Colonic mucosa (tissue), 4 donors: ENCODE measurements at regions not wholly inside any gene's neighbourhood (a gene's known extent, or its start where the extent isn't known, plus 50 kb on each side); places are given as distances from the start of the nearest gene placed in this dataset.

Experiments
- DNase-seq: peaks from one replicate; pipeline ENCODE4 v3.0.0-alpha.2; 2020
- H3K27ac ChIP-seq: fragments of 200-600 bp; one replicate; pipeline ENCODE4 v1.8.0; 2021
- H3K27me3 ChIP-seq: fragments of 200-600 bp; one replicate; pipeline ENCODE4 v1.8.0; 2021
- H3K36me3 ChIP-seq: fragments of 200-600 bp; one replicate; pipeline ENCODE4 v1.8.0; 2021
- H3K4me1 ChIP-seq: fragments of 200-600 bp; one replicate; pipeline ENCODE4 v1.8.0; 2021; ENCODE audit warnings: mild to moderate bottlenecking
- H3K4me3 ChIP-seq: fragments of 200-600 bp; one replicate; pipeline ENCODE4 v1.8.0; 2021
- H3K9ac ChIP-seq, 2 donors: one replicate each; pipeline ENCODE4 v1.7.0; 2013; ENCODE audit warnings: control low read depth in 2 of 2, low read depth in 2 of 2, low read length in 2 of 2
- H3K9me3 ChIP-seq: fragments of 200-600 bp; one replicate; pipeline ENCODE4 v1.8.0; 2021
- CTCF ChIP-seq: fragments of 200-600 bp; IDR thresholded peaks from one replicate; pipeline ENCODE4 v1.8.0; 2022; ENCODE audit warnings: antibody characterized with exemption, mild to moderate bottlenecking
- intact Hi-C: fragments of 100-400 bp; cut with DNase I; formaldehyde crosslinking; loops from one replicate; pipeline ENCODE4 v1.14.1; 2022
- donor health status: healthy.
- donor health status: DM: no; HTN: no; CAD: no.
- donor health status: DM: no; HTN: no; CAD: no.

GRCh38 chr9:109574061-109574882, 76.2 kb upstream of the PTPN3 start:
- Histone ChIP-seq H3K4me3 (no peak overlapping the region), H3K4me1 (no peaks in the 10 kb centered on the region), H3K9me3 (no peaks in the 10 kb centered on the region), H3K27me3 (no peaks in the 10 kb centered on the region), H3K36me3 (no peaks in the 10 kb centered on the region), H3K27ac (no peak overlapping the region), H3K9ac (no peak overlapping the region)
- peak; percentile 47 for DNase-seq
- intact Hi-C loops: loop anchor here (2.0 to 10.0 kb wide), 2 partner anchors 245 to 581 kb away; no protein-coding TSS in a partner anchor
- TF ChIP-seq CTCF: peak; percentile 38

GRCh38 chr9:109576762-109577161, 78.7 kb upstream of the PTPN3 start:
- no peaks in the 10 kb centered on the region for H3K9me3 ChIP-seq
- H3K9ac ChIP-seq: no peak overlapping the region
- H3K27me3 ChIP-seq: no peaks in the 10 kb centered on the region
- intact Hi-C loops: loop anchor here (10.0 kb wide), 1 partner anchor 578 kb away; no protein-coding TSS in a partner anchor
- no peaks in the 10 kb centered on the region for H3K36me3 ChIP-seq
- no peak for TF ChIP-seq CTCF
- no peak for DNase-seq
- no peaks in the 10 kb centered on the region for H3K4me1 ChIP-seq
- no peak overlapping the region for H3K4me3 ChIP-seq
- H3K27ac ChIP-seq: no peak overlapping the region

GRCh38 chr9:109579191-109579948, 81.3 kb upstream of the PTPN3 start:
- Histone ChIP-seq H3K4me1 (no peaks in the 10 kb centered on the region), H3K27ac (no peak overlapping the region), H3K27me3 (no peaks in the 10 kb centered on the region), H3K36me3 (no peaks in the 10 kb centered on the region), H3K9me3 (no peaks in the 10 kb centered on the region), H3K9ac (no peak overlapping the region), H3K4me3 (no peak overlapping the region)
- no peak for DNase-seq
- intact Hi-C loops: loop anchor here (10.0 kb wide), 1 partner anchor 575 kb away; no protein-coding TSS in a partner anchor
- TF ChIP-seq CTCF: no peak

- Histone ChIP-seq H3K27me3 (no peaks in the 10 kb centered on the region), H3K4me3 (no peak overlapping the region), H3K36me3 (no peaks in the 10 kb centered on the region), H3K4me1 (no peaks in the 10 kb centered on the region), H3K9me3 (no peaks in the 10 kb centered on the region), H3K9ac (no peak overlapping the region), H3K27ac (no peak overlapping the region)
- DNase-seq: no peak
- no peak for TF ChIP-seq CTCF
- intact Hi-C loops: no loop called here
Measured at GRCh38 chr9:109582386-109582785, 84.3 kb upstream of the PTPN3 start.

- Histone ChIP-seq H3K36me3 (no peaks in the 10 kb centered on the region), H3K4me1 (no peaks in the 10 kb centered on the region), H3K27ac (no peak overlapping the region), H3K4me3 (no peak overlapping the region), H3K9ac (no peak overlapping the region), H3K27me3 (no peaks in the 10 kb centered on the region), H3K9me3 (no peaks in the 10 kb centered on the region)
- intact Hi-C loops: no loop called here
- TF ChIP-seq CTCF: no peak
- DNase-seq: no peak
Measured at GRCh38 chr9:109584205-109584604, 86.1 kb upstream of the PTPN3 start.
